SK-N-SH (cell line): ENCODE measurements at regions not wholly inside any gene's neighbourhood (a gene's known extent, or its start where the extent isn't known, plus 50 kb on each side); places are given as distances from the start of the nearest gene placed in this dataset.
"Not testable (repeated sequence)": the region's sequence is repeated elsewhere in the genome, so short reads cannot be mapped to it uniquely, and the experiment has no call there.

Source experiments
- CTCF ChIA-PET: fragments of 300-600, 350-600 bp; formaldehyde crosslinking; extraction: SDS; loops from one replicate; lab custom pipeline; 2021; lab: Yijun Ruan, JAX
- POLR2A ChIA-PET: fragments of 350-600 bp; sonication (Branson Sonifier 250); formaldehyde crosslinking; extraction: SDS; loops from one replicate; lab custom pipeline; 2020; ENCODE audit warnings: antibody characterized with exemption, inconsistent platforms; lab: Yijun Ruan, JAX
- DNase-seq: peaks from one replicate; pipeline ENCODE4 v3.0.0; 2012
- H2AFZ ChIP-seq: fragments of 200-600 bp; sonication (generic); 2 replicates; pipeline ENCODE4 v1.8.1; 2016; ENCODE audit warnings: antibody characterized with exemption, mild to moderate bottlenecking, low read depth
- H3F3A ChIP-seq: fragments of 200-600 bp; sonication (generic); replicated peaks from 2 replicates; pipeline ENCODE3; 2016; ENCODE audit warnings: antibody characterized with exemption, mild to moderate bottlenecking; ENCODE audit not compliant: insufficient read depth
- H3K27ac ChIP-seq, 2 experiments: fragments of 200-500 bp in 1 of 2; fragments of 200-600 bp in 1 of 2; sonication (Bioruptor generic) in 1 of 2; sonication (generic), shearing (Covaris generic) in 1 of 2; 2 replicates each; pipeline versions ENCODE4 v1.5.1 to v1.6.1; 2014 to 2016; ENCODE audit warnings: low read depth in 2 of 2, inconsistent platforms in 1 of 2, low read length in 1 of 2, mild to moderate bottlenecking in 1 of 2, mixed read lengths in 1 of 2
- H3K27me3 ChIP-seq: fragments of 200-600 bp; sonication (generic), shearing (Covaris generic); 2 replicates; pipeline ENCODE4 v1.6.1; 2016; ENCODE audit warnings: mixed run types; ENCODE audit not compliant: insufficient read depth
- H3K36me3 ChIP-seq, 2 experiments: fragments of 200-500 bp in 1 of 2; fragments of 200-600 bp in 1 of 2; sonication (Bioruptor generic) in 1 of 2; sonication (generic) in 1 of 2; replicated peaks in 1 of 2; 2 replicates each; pipeline versions ENCODE3 to v1.5.1; 2014 to 2016; ENCODE audit warnings: low read length in 1 of 2, mild to moderate bottlenecking in 1 of 2; ENCODE audit not compliant: insufficient read depth in 2 of 2, control insufficient read depth in 1 of 2
- H3K4me1 ChIP-seq, 2 experiments: fragments of 200-500 bp in 1 of 2; fragments of 200-600 bp in 1 of 2; sonication (Bioruptor generic) in 1 of 2; sonication (generic), shearing (Covaris generic) in 1 of 2; 2 replicates each; pipeline versions ENCODE4 v1.5.1 to v1.6.1; 2014 to 2016; ENCODE audit warnings: low read depth in 1 of 2, low read length in 1 of 2, mixed run types in 1 of 2; ENCODE audit not compliant: insufficient read depth in 2 of 2, control insufficient read depth in 1 of 2
- H3K4me2 ChIP-seq: fragments of 200-600 bp; sonication (generic), shearing (Covaris generic); 2 replicates; pipeline ENCODE4 v1.6.1; 2017; ENCODE audit warnings: mixed run types
- H3K4me3 ChIP-seq, 2 experiments: fragments of 200-500 bp in 1 of 2; fragments of 200-600 bp in 1 of 2; sonication (Bioruptor generic) in 1 of 2; sonication (generic), shearing (Covaris generic) in 1 of 2; 2 replicates each; pipeline versions ENCODE4 v1.5.1 to v1.8.1; 2014 to 2016; ENCODE audit warnings: low read depth in 2 of 2, inconsistent platforms in 1 of 2, low read length in 1 of 2, mild to moderate bottlenecking in 1 of 2, mixed read lengths in 1 of 2, moderate library complexity in 1 of 2
- H3K79me2 ChIP-seq: fragments of 200-600 bp; sonication (generic); 2 replicates; pipeline ENCODE4 v1.8.1; 2017; ENCODE audit warnings: mild to moderate bottlenecking; ENCODE audit not compliant: insufficient read depth
- H3K9ac ChIP-seq: fragments of 200-600 bp; sonication (generic); 2 replicates; pipeline ENCODE4 v1.6.1; 2017; ENCODE audit warnings: mixed run types
- H3K9me2 ChIP-seq: fragments of 200-600 bp; sonication (generic); 2 replicates; pipeline ENCODE4 v1.6.1; 2017; ENCODE audit warnings: mixed run types
- H3K9me3 ChIP-seq: fragments of 200-600 bp; sonication (generic); 2 replicates; pipeline ENCODE4 v1.6.1; 2017; ENCODE audit warnings: mixed run types, mild to moderate bottlenecking, moderate library complexity
- H4K20me1 ChIP-seq: fragments of 200-600 bp; sonication (generic); 2 replicates; pipeline ENCODE4 v1.6.1; 2017; ENCODE audit warnings: mild to moderate bottlenecking, mixed run types; ENCODE audit not compliant: insufficient read depth
- CHD2 ChIP-seq: fragments of 150-350 bp; IDR thresholded peaks from 2 replicates; pipeline ENCODE4 v1.6.1; 2018; ENCODE audit warnings: low read length; ENCODE audit not compliant: partially characterized antibody
- ELF1 ChIP-seq: IDR thresholded peaks from 2 replicates; pipeline ENCODE4 v1.4.0; 2012
- FOXM1 ChIP-seq: IDR thresholded peaks from 2 replicates; pipeline ENCODE4 v1.4.0; 2012; ENCODE audit warnings: low read depth, mild to moderate bottlenecking
- PBX3 ChIP-seq: IDR thresholded peaks from 2 replicates; pipeline ENCODE4; 2012
- RFX5 ChIP-seq: IDR thresholded peaks from 2 replicates; pipeline ENCODE4 v1.6.1; 2012; ENCODE audit warnings: mild to moderate bottlenecking, improper control_type of control experiment, low read length
- TAF1 ChIP-seq: IDR thresholded peaks from 2 replicates; pipeline ENCODE4 v1.6.1; 2012; ENCODE audit warnings: low read depth, mild to moderate bottlenecking, low read length, moderate library complexity, borderline replicate concordance
- USF1 ChIP-seq: IDR thresholded peaks from 2 replicates; pipeline ENCODE4 v1.4.0; 2012; ENCODE audit warnings: low read depth, borderline replicate concordance
- WGBS: methylation state at CpG from one replicate; pipeline ENCODE4 v1.1.6; 2017; ENCODE audit warnings: low lambda C conversion rate; 5-methylcytosine and 5-hydroxymethylcytosine counted together

GRCh38 chr20:30899370-30900079 is 357.9 kb upstream of the DEFB115 start:
- WGBS = 15% methylated on average over 35 of the region's 41 CpGs
- not testable (repeated sequence) for H3K36me3 ChIP-seq, H3K9me2 ChIP-seq

GRCh38 chr20:30900080-30900719 is 357.3 kb upstream of the DEFB115 start:
- 26% methylated on average over 16 of the region's 30 CpGs for WGBS
- H3K9me2 ChIP-seq, H4K20me1 ChIP-seq, H3K36me3 ChIP-seq, H3K9me3 ChIP-seq, DNase-seq, H3F3A ChIP-seq, POLR2A ChIA-PET, H3K4me1 ChIP-seq, CTCF ChIA-PET, H2AFZ ChIP-seq, H3K4me2 ChIP-seq, H3K9ac ChIP-seq, H3K4me3 ChIP-seq, H3K27ac ChIP-seq, H3K79me2 ChIP-seq: not testable (repeated sequence)
- H3K27me3 ChIP-seq = peaks cover 14% of the 10 kb centered on the region; the same call in 1 of the 2 replicates

More at GRCh38 chr20:30899370-30900079, 357.9 kb upstream of the DEFB115 start:
- H2AFZ ChIP-seq, H3K9me3 ChIP-seq, DNase-seq, H3K27ac ChIP-seq, POLR2A ChIA-PET, H3K4me3 ChIP-seq, H3F3A ChIP-seq, CTCF ChIA-PET, H3K4me1 ChIP-seq, H3K9ac ChIP-seq, H3K79me2 ChIP-seq, H4K20me1 ChIP-seq: not testable (repeated sequence)
- H3K27me3 ChIP-seq = peaks cover 20% of the 10 kb centered on the region; the same call in 1 of the 2 replicates
- H3K4me2 ChIP-seq = peak overlapping the region; percentile 73

- H3K4me2 ChIP-seq, H3K4me3 ChIP-seq, POLR2A ChIA-PET, H2AFZ ChIP-seq, H3K27me3 ChIP-seq, H3K27ac ChIP-seq, H3K9me3 ChIP-seq, H3K9me2 ChIP-seq, H3K79me2 ChIP-seq, H3K9ac ChIP-seq, DNase-seq, H3K4me1 ChIP-seq, H3K36me3 ChIP-seq, H4K20me1 ChIP-seq, CTCF ChIA-PET, H3F3A ChIP-seq: not testable (repeated sequence)
- WGBS = 23% methylated on average over 15 of the region's 19 CpGs
Measured at GRCh38 chr20:30905231-30905630, 352.2 kb upstream of the DEFB115 start.

GRCh38 chr20:30910937-30911725 is 346.3 kb upstream of the DEFB115 start:
- Histone ChIP-seq H3K4me2 (peak overlapping the region; percentile 67; the same call in 1 of the 2 replicates), H3K27ac (no peak overlapping the region), H3K9ac (no peak overlapping the region), H3K4me3 (no peak overlapping the region), H3K79me2 (no peaks in the 10 kb centered on the region), H3K9me3 (no peaks in the 10 kb centered on the region), H3K9me2 (no peaks in the 10 kb centered on the region), H3K36me3 (no peaks in the 10 kb centered on the region), H2AFZ (no peak overlapping the region), H4K20me1 (no peaks in the 10 kb centered on the region), H3K4me1 (no peaks in the 10 kb centered on the region), H3F3A (no peaks in the 10 kb centered on the region), H3K27me3 (peaks cover 12% of the 10 kb centered on the region; the same call in 1 of the 2 replicates)
- ChIA-PET CTCF (no interaction called here), POLR2A (no interaction called here)
- WGBS = 55% methylated on average over 18 of the region's 18 CpGs
- no peak for DNase-seq
- TF ChIP-seq FOXM1 (no peak), USF1 (no peak), TAF1 (no peak), CHD2 (no peak), RFX5 (no peak), ELF1 (no peak), PBX3 (no peak)
